SK-N-SH (cell line): ENCODE measurements at regions not wholly inside any gene's neighbourhood (a gene's known extent, or its start where the extent isn't known, plus 50 kb on each side); places are given as distances from the start of the nearest gene placed in this dataset.

ENCODE experiments used
- EZH2phosphoT487 ChIP-seq: fragments of 200-600 bp; sonication (generic); IDR thresholded peaks from 2 replicates; pipeline ENCODE4 v1.6.1; 2017; ENCODE audit warnings: low read depth, mixed run types, mild to moderate bottlenecking, antibody characterized with exemption, moderate library complexity, borderline replicate concordance
- MEF2A ChIP-seq: IDR thresholded peaks from 2 replicates; pipeline ENCODE4 v1.4.0; 2012; ENCODE audit warnings: low read depth, borderline replicate concordance
- POLR2AphosphoS5 ChIP-seq: IDR thresholded peaks from 2 replicates; pipeline ENCODE4 v1.6.1; 2012; ENCODE audit warnings: low read depth, low read length
- TAF1 ChIP-seq: IDR thresholded peaks from 2 replicates; pipeline ENCODE4 v1.6.1; 2012; ENCODE audit warnings: low read depth, mild to moderate bottlenecking, low read length, moderate library complexity, borderline replicate concordance
- TF ChIP-seq, protein P1 (sequence below): fragments of 200-600 bp; sonication (generic); IDR thresholded peaks from 2 replicates; pipeline ENCODE4 v1.6.1; 2017; ENCODE audit warnings: antibody characterized with exemption, mild to moderate bottlenecking, moderate library complexity
- TF ChIP-seq, protein P2 (sequence below): IDR thresholded peaks from 2 replicates; pipeline ENCODE4 v1.4.0; 2012; ENCODE audit warnings: low read depth
- TF ChIP-seq, protein P3 (sequence below): IDR thresholded peaks from 2 replicates; pipeline ENCODE4 v1.4.0; 2012; ENCODE audit warnings: low read depth, borderline replicate concordance

DNA sequence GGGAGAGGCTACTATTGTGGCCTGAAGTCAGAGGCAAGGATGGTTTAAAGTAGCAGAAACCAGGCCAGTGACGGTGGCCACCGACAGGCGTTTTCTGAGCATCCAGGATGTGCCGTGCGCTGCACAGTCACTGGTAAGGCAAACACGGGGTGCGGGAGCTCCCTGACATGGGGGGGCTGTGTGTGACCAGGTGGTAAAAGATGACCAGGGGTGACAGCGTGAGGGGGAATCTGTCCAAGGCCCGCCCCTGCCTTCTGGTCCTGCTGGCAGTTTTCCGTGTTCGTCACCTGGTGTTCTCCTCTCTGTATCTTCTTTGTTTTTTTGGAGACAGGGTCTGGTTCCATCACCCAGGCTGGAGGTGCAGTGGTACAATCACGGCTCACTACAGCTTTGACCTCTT is 167.4 kb downstream of the ICE1 start:
- TF ChIP-seq, protein P1, sequence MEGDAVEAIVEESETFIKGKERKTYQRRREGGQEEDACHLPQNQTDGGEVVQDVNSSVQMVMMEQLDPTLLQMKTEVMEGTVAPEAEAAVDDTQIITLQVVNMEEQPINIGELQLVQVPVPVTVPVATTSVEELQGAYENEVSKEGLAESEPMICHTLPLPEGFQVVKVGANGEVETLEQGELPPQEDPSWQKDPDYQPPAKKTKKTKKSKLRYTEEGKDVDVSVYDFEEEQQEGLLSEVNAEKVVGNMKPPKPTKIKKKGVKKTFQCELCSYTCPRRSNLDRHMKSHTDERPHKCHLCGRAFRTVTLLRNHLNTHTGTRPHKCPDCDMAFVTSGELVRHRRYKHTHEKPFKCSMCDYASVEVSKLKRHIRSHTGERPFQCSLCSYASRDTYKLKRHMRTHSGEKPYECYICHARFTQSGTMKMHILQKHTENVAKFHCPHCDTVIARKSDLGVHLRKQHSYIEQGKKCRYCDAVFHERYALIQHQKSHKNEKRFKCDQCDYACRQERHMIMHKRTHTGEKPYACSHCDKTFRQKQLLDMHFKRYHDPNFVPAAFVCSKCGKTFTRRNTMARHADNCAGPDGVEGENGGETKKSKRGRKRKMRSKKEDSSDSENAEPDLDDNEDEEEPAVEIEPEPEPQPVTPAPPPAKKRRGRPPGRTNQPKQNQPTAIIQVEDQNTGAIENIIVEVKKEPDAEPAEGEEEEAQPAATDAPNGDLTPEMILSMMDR: no peak
- TF ChIP-seq, protein P2, sequence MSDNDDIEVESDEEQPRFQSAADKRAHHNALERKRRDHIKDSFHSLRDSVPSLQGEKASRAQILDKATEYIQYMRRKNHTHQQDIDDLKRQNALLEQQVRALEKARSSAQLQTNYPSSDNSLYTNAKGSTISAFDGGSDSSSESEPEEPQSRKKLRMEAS: no peak
- TF ChIP-seq EZH2phosphoT487 (no peak), MEF2A (no peak), TAF1 (no peak), POLR2AphosphoS5 (no peak)
- TF ChIP-seq, protein P3, sequence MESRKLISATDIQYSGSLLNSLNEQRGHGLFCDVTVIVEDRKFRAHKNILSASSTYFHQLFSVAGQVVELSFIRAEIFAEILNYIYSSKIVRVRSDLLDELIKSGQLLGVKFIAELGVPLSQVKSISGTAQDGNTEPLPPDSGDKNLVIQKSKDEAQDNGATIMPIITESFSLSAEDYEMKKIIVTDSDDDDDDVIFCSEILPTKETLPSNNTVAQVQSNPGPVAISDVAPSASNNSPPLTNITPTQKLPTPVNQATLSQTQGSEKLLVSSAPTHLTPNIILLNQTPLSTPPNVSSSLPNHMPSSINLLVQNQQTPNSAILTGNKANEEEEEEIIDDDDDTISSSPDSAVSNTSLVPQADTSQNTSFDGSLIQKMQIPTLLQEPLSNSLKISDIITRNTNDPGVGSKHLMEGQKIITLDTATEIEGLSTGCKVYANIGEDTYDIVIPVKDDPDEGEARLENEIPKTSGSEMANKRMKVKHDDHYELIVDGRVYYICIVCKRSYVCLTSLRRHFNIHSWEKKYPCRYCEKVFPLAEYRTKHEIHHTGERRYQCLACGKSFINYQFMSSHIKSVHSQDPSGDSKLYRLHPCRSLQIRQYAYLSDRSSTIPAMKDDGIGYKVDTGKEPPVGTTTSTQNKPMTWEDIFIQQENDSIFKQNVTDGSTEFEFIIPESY: no peak
